NCI-H2196 treated with DMSO at 0.1 percent for 48 hours (cell line): ENCODE measurements at regions not wholly inside any gene's neighbourhood (a gene's known extent, or its start where the extent isn't known, plus 50 kb on each side); places are given as distances from the start of the nearest gene placed in this dataset.
A peak's percentile ranks its signal among the peaks of the same experiment; 100 is the strongest.
"Not testable (repeated sequence)": the region's sequence is repeated elsewhere in the genome, so short reads cannot be mapped to it uniquely, and the experiment has no call there.

Source experiments
- DNase-seq: peaks from one replicate; lab custom pipeline; 2025; ENCODE audit not compliant: unreplicated experiment; lab: John Stamatoyannopoulos, UW

GRCh38 chr3:164470471-164470870 is 607.8 kb downstream of the SI start:
- no peak for DNase-seq

- DNase-seq: no peak
These were observed 610.2 kb downstream of the SI start for GRCh38 chr3:164468055-164468454.

- DNase-seq: no peak
These were observed 611.3 kb downstream of the SI start for GRCh38 chr3:164467007-164467406.

- no peak for DNase-seq
These were observed 613.1 kb downstream of the SI start for GRCh38 chr3:164465172-164465571.

GRCh38 chr3:164460851-164461250 is 617.4 kb downstream of the SI start:
- DNase-seq: no peak

- no peak for DNase-seq
These were observed 618.7 kb downstream of the SI start for GRCh38 chr3:164459521-164460151.

- no peak for DNase-seq
These were observed 619.3 kb downstream of the SI start for GRCh38 chr3:164458986-164459385.

- no peak for DNase-seq
These were observed 624.6 kb downstream of the SI start for GRCh38 chr3:164453714-164454113.

- DNase-seq: no peak
These were observed 625.6 kb downstream of the SI start for GRCh38 chr3:164452707-164453106.

GRCh38 chr3:164451072-164451910 is 627.0 kb downstream of the SI start:
- DNase-seq: no peak

GRCh38 chr3:164450276-164450905 is 627.9 kb downstream of the SI start:
- no peak for DNase-seq

- DNase-seq: no peak
These were observed 659.1 kb downstream of the SI start for GRCh38 chr3:164419220-164419619.

- peak; percentile 96 for DNase-seq
These were observed 659.9 kb downstream of the SI start for GRCh38 chr3:164418414-164418813.

- no peak for DNase-seq
These were observed 660.3 kb downstream of the SI start for GRCh38 chr3:164417955-164418354.

- DNase-seq: no peak
These were observed 661.6 kb downstream of the SI start for GRCh38 chr3:164416491-164417222.

GRCh38 chr3:164408326-164408725 is 670.0 kb downstream of the SI start:
- no peak for DNase-seq

GRCh38 chr3:164407111-164407510 is 671.2 kb downstream of the SI start:
- no peak for DNase-seq

GRCh38 chr3:164406281-164406680 is 672.0 kb downstream of the SI start:
- no peak for DNase-seq

- no peak for DNase-seq
These were observed 676.4 kb downstream of the SI start for GRCh38 chr3:164401923-164402322.

- DNase-seq: not testable (repeated sequence)
These were observed 676.9 kb downstream of the SI start for GRCh38 chr3:164401440-164401839.

- DNase-seq: no peak
These were observed 680.8 kb downstream of the SI start for GRCh38 chr3:164397462-164397861.
